ENCODE measurements at regions not wholly inside any gene's neighbourhood (a gene's known extent, or its start where the extent isn't known, plus 50 kb on each side); places are given as distances from the start of the nearest gene placed in this dataset.

- TF ChIP-seq CTCF (IDR thresholded peaks at IDR 0.05; ENCODE audit: low read length) = no peak
- TF ChIP-seq EZH2 (IDR thresholded peaks at IDR 0.05; ENCODE audit: borderline replicate concordance, low read length) = no peak
Observed at GRCh38 chr6:21431526-21431925, 162.0 kb upstream of the SOX4 start.

Data from OCI-LY1 (cell line).